ENCODE measurements at regions not wholly inside any gene's neighbourhood (a gene's known extent, or its start where the extent isn't known, plus 50 kb on each side); places are given as distances from the start of the nearest gene placed in this dataset.

DNA sequence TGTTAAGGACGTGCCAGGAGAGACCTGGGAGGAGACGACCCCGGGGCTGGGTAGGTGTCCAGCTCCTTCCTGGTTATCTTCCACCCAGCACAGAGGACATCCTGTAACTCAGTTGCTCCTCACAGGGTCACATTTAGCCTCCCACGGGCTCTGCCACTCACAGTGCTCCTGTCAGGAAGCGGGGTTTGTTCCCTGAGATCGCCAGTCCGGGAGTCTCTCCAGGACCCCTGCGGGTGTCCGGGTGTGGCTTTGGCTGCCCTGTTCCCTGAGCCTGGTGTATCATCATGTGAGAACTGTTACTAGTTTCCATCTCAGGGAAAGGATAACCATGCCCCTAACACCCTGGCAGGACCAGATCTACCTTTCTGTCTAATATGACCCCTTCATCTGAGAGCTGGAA is 158.2 kb upstream of the RUNX1 start:
- no peak overlapping the region for H3K27ac ChIP-seq (ENCODE audit: low read length)
- H3K9me3 ChIP-seq (ENCODE audit: control insufficient read depth in 2 of 2, low read length in 2 of 2): no peaks in the 10 kb centered on the region
- H3K36me3 ChIP-seq (ENCODE audit: control insufficient read depth in 2 of 2, insufficient read depth in 2 of 2, low read length in 2 of 2): no peaks in the 10 kb centered on the region
- H3K4me3 ChIP-seq (ENCODE audit: low read length in 2 of 2): no peak overlapping the region
- H3K27me3 ChIP-seq (ENCODE audit: control insufficient read depth in 1 of 2, insufficient read depth in 2 of 2, low read length in 2 of 2): no peaks in the 10 kb centered on the region
- peaks cover 24% of the 10 kb centered on the region for H3K4me1 ChIP-seq (ENCODE audit: control insufficient read depth, insufficient read depth, low read length)
- no peak overlapping the region for H3K9ac ChIP-seq (ENCODE audit: low read length in 2 of 2)

DNA sequence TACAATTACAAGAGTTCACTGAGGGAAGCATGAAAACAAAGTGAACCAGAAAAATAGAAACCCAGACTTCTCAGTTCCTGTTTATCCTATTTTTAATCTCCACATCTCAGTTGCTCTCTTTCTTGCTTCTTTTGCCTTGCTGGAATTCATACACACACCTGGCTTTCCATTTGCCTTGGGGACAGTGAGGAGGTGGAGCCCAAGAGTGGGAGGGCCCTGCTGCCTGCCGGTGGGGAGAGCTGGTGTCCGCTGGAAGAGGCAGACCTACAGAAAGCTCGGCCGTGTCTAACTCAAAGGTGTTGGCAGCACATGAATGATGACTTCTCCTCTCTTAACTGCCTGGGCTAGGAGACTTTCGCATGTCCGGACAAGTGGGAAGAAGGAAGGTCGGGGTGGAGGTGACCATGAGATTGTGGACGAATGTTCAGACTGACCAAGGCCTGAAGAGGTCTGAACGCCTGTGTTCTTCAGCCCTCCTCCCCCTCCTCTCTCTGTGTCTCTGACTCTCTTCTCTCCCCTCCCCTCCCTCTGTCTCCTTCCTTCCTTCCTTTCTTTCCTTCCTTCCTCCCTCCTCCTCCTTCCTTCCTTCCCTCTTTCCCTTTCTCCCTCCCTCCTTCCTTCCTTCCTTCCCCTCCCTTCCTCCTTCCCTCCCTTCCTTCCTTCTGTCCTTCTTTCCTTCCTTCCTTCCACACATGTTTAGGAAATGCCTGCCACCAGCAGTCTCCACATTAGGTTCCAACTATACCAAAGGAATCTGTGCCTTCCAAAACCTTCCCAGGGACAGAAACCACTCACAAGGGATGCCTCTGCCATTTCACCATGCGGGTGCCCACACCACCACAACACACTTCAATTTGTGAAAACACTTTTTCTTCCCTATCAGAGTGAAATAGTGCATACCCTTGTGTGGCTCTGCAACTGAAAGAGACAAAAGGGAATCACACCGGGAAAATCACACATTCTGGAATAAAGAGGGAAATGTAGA is 157.3 kb upstream of the RUNX1 start:
- no peak overlapping the region for H3K9ac ChIP-seq (ENCODE audit: low read length in 2 of 2)
- no peaks in the 10 kb centered on the region for H3K27me3 ChIP-seq (ENCODE audit: control insufficient read depth in 1 of 2, insufficient read depth in 2 of 2, low read length in 2 of 2)
- H3K4me1 ChIP-seq (ENCODE audit: control insufficient read depth, insufficient read depth, low read length): peaks cover 24% of the 10 kb centered on the region

DNA sequence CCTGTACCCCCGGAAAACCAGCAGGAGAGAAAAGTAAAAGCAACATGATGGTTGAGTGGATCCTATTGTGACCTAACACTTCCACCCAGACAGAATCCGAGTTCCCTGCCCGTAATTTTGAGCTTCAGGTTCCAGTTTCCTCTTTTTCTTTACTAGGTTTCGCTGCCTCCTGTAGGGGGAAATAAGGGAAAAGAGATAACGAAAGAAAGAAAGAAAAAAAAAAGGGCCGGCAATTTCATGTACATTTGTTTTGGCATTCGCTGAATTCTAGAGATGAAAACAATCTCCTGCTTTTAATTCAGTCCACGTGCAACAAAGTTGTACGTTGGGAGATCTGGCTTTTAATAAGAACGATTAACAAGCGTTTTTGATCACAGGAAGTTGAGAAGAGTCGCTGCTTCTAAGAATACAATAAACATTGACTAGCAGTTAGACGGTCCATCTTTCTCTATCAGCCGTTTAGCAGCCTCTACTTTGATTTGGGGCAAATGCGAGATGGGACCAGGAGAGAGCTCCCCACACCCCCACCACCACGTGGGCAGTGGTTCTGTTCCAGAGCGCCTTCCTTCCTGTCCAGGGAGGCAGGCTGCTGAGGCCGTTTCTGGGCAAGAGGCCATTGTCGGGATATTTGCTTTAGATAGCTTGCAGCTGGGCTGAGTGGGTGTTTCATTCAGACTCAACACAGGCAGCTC is 155.9 kb upstream of the RUNX1 start:
- Histone ChIP-seq H3K9ac (ENCODE audit: low read length in 2 of 2) (no peak overlapping the region), H3K27me3 (ENCODE audit: control insufficient read depth in 1 of 2, insufficient read depth in 2 of 2, low read length in 2 of 2) (no peaks in the 10 kb centered on the region), H3K27ac (ENCODE audit: low read length) (peak overlapping the region; percentile 41), H3K4me3 (ENCODE audit: low read length in 2 of 2) (peak overlapping the region in 1 of 2 donors; percentile 58), H3K36me3 (ENCODE audit: control insufficient read depth in 2 of 2, insufficient read depth in 2 of 2, low read length in 2 of 2) (no peaks in the 10 kb centered on the region), H3K4me1 (ENCODE audit: control insufficient read depth, insufficient read depth, low read length) (peaks cover 24% of the 10 kb centered on the region), H3K9me3 (ENCODE audit: control insufficient read depth in 2 of 2, low read length in 2 of 2) (no peaks in the 10 kb centered on the region)

More for the DNA sequence above, 157.3 kb upstream of the RUNX1 start:
- Histone ChIP-seq H3K4me3 (ENCODE audit: low read length in 2 of 2) (no peak overlapping the region), H3K27ac (ENCODE audit: low read length) (peak overlapping the region; percentile 41), H3K9me3 (ENCODE audit: control insufficient read depth in 2 of 2, low read length in 2 of 2) (no peaks in the 10 kb centered on the region), H3K36me3 (ENCODE audit: control insufficient read depth in 2 of 2, insufficient read depth in 2 of 2, low read length in 2 of 2) (no peaks in the 10 kb centered on the region)

DNA sequence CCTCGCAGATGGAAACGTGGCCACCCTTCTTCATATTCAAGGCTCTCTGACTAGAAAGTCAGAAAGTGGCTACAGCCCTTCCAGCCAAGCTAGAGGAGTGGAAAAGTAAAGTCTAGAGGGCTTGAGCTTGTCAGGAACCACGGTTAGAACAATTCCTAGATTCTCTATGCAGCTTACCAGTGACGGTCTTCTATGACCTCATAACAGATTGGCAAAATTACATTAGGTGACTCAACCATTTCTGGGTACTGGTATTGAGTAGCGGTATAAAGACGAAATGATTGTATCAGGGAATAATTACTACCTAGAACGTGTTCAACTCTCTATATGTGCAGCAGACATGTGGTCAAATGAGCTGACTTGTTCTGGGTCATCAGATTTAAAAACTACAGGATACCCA is 155.0 kb upstream of the RUNX1 start:
- H3K4me3 ChIP-seq (ENCODE audit: low read length in 2 of 2): peak overlapping the region in 1 of 2 donors; percentile 23
- no peaks in the 10 kb centered on the region for H3K9me3 ChIP-seq (ENCODE audit: control insufficient read depth in 2 of 2, low read length in 2 of 2)
- peaks cover 17% of the 10 kb centered on the region for H3K4me1 ChIP-seq (ENCODE audit: control insufficient read depth, insufficient read depth, low read length)
- H3K36me3 ChIP-seq (ENCODE audit: control insufficient read depth in 2 of 2, insufficient read depth in 2 of 2, low read length in 2 of 2): no peaks in the 10 kb centered on the region
- H3K9ac ChIP-seq (ENCODE audit: low read length in 2 of 2): no peak overlapping the region
- H3K27ac ChIP-seq (ENCODE audit: low read length): peak overlapping the region; percentile 2
- H3K27me3 ChIP-seq (ENCODE audit: control insufficient read depth in 1 of 2, insufficient read depth in 2 of 2, low read length in 2 of 2): no peaks in the 10 kb centered on the region

DNA sequence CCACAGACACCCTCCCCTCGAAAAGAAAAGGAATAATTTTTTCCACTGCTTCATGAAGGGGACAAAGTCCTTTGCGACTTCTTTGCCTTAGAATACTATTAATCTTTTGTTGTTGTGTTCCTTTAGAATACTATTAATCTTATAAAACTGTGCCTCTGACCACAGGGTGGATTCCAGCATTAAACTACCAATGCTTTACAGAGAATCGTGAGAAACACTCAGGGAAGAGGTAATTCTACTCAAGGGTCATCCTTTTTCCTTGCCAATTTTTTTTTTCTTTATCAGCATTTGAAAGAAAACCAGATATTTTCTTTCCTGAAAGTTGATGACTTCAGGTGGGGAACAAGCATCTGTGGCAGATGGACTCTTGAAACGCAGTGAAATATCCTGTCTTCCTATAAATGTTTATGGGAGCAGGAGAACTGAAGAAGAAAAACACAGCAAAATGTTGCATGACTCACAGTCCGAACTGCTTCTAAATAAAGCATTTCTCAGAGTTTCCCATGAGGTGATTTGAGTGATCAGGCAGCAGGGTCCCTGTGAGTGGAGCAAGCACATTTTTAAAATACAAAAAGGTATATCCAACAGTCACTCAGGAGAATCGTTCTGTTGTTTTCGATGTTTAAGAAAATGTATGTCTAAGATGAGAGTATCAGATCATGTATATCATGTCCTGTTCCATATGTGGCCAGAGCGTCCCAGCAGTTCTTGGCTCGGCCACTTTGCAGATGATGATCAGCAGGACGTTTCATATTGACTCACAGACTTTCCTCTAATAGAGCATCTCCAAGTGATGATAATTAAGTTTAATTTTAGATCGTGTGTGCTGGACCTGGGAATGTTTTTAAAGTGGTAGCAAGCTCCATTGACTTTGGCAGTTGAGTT is 154.2 kb upstream of the RUNX1 start:
- Histone ChIP-seq H3K27me3 (ENCODE audit: control insufficient read depth in 1 of 2, insufficient read depth in 2 of 2, low read length in 2 of 2) (no peaks in the 10 kb centered on the region), H3K4me3 (ENCODE audit: low read length in 2 of 2) (peak overlapping the region in 1 of 2 donors; percentile 23), H3K4me1 (ENCODE audit: control insufficient read depth, insufficient read depth, low read length) (peaks cover 11% of the 10 kb centered on the region), H3K9me3 (ENCODE audit: control insufficient read depth in 2 of 2, low read length in 2 of 2) (no peaks in the 10 kb centered on the region), H3K9ac (ENCODE audit: low read length in 2 of 2) (peak overlapping the region in 1 of 2 donors; percentile 4), H3K27ac (ENCODE audit: low read length) (peak overlapping the region; percentile 2), H3K36me3 (ENCODE audit: control insufficient read depth in 2 of 2, insufficient read depth in 2 of 2, low read length in 2 of 2) (no peaks in the 10 kb centered on the region)

DNA sequence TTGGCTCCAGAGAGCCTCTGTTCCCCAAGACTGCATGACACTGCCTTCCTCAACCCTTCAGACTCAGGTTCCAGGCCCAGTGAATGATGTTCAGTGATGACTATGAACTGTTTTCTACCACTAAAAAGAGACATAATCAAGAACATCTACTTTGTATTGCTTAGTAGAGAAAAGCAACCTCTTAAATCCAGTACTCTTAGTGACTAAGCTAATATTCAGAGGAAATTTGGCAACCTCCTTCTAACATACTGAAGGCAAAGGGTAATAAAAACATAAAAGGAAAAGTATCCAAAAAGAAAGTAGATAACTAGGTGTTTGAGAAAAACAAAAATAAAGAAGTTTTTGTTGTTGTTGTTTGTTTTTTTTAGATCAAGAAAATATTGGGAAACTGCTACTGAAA is 153.3 kb upstream of the RUNX1 start:
- Histone ChIP-seq H3K4me1 (ENCODE audit: control insufficient read depth, insufficient read depth, low read length) (peaks cover 9% of the 10 kb centered on the region), H3K9me3 (ENCODE audit: control insufficient read depth in 2 of 2, low read length in 2 of 2) (no peaks in the 10 kb centered on the region), H3K27me3 (ENCODE audit: control insufficient read depth in 1 of 2, insufficient read depth in 2 of 2, low read length in 2 of 2) (no peaks in the 10 kb centered on the region), H3K4me3 (ENCODE audit: low read length in 2 of 2) (no peak overlapping the region), H3K36me3 (ENCODE audit: control insufficient read depth in 2 of 2, insufficient read depth in 2 of 2, low read length in 2 of 2) (no peaks in the 10 kb centered on the region), H3K27ac (ENCODE audit: low read length) (no peak overlapping the region), H3K9ac (ENCODE audit: low read length in 2 of 2) (no peak overlapping the region)

DNA sequence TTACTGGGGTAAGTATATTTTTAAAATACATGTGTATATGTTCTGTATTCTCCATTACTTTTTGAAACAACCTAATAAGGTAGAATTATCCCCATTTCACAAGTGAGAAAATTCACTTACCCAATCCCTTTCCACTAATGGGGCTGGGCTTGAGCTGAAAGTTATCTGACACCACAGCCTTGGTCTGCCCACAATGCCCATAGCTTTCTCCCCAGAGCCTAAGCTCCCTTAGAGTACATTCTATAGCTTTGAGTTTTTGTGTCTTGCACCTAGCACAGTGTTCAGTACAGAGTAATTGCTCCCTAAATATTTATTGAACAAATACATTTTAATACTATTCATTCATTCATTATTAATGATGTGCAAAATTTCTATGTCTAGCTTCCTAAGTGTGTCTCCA is 152.7 kb upstream of the RUNX1 start:
- Histone ChIP-seq H3K4me3 (ENCODE audit: low read length in 2 of 2) (no peak overlapping the region), H3K4me1 (ENCODE audit: control insufficient read depth, insufficient read depth, low read length) (peaks cover 9% of the 10 kb centered on the region), H3K9ac (ENCODE audit: low read length in 2 of 2) (no peak overlapping the region), H3K9me3 (ENCODE audit: control insufficient read depth in 2 of 2, low read length in 2 of 2) (no peaks in the 10 kb centered on the region), H3K36me3 (ENCODE audit: control insufficient read depth in 2 of 2, insufficient read depth in 2 of 2, low read length in 2 of 2) (no peaks in the 10 kb centered on the region), H3K27me3 (ENCODE audit: control insufficient read depth in 1 of 2, insufficient read depth in 2 of 2, low read length in 2 of 2) (no peaks in the 10 kb centered on the region), H3K27ac (ENCODE audit: low read length) (no peak overlapping the region)

DNA sequence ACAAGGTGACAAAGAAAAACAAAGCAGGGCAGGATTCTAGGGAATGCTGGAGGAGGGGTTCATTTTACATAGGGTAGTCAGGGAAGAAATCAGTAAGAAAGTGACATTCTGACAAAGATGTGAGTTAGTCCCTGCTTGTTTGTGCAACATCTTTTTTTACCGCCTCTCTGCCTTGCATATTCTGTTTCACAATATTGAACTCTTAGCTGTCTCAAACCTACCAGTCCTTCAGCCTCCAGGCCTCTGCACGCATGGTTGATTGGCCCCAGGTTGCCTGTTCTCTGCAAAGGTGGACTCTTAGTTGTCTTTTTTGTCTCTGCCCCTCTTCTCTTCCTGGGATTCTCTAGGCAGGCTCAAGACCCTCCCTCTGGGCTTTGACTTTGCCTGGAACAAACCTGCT is 152.2 kb upstream of the RUNX1 start:
- no peak overlapping the region for H3K9ac ChIP-seq (ENCODE audit: low read length in 2 of 2)
- peaks cover 9% of the 10 kb centered on the region for H3K4me1 ChIP-seq (ENCODE audit: control insufficient read depth, insufficient read depth, low read length)
- H3K4me3 ChIP-seq (ENCODE audit: low read length in 2 of 2): no peak overlapping the region
- H3K27me3 ChIP-seq (ENCODE audit: control insufficient read depth in 1 of 2, insufficient read depth in 2 of 2, low read length in 2 of 2): no peaks in the 10 kb centered on the region
- H3K9me3 ChIP-seq (ENCODE audit: control insufficient read depth in 2 of 2, low read length in 2 of 2): no peaks in the 10 kb centered on the region
- no peak overlapping the region for H3K27ac ChIP-seq (ENCODE audit: low read length)
- H3K36me3 ChIP-seq (ENCODE audit: control insufficient read depth in 2 of 2, insufficient read depth in 2 of 2, low read length in 2 of 2): no peaks in the 10 kb centered on the region

DNA sequence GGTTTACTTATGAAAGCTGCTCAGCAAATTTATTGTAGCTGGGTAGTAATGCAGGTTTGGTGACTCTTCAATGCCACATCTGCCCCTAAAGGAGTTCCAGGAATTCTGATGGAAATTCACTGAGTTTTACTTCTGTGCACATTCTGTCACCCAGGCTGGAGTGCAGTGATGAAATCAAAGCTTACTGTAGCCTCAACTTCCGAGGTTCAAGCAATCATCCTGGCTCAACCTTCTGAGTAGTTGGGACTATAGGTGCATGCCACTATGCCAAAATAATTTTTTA is 150.6 kb upstream of the RUNX1 start:
- Histone ChIP-seq H3K9ac (ENCODE audit: low read length in 2 of 2) (no peak overlapping the region), H3K9me3 (ENCODE audit: control insufficient read depth in 2 of 2, low read length in 2 of 2) (no peaks in the 10 kb centered on the region), H3K4me1 (ENCODE audit: control insufficient read depth, insufficient read depth, low read length) (no peaks in the 10 kb centered on the region), H3K4me3 (ENCODE audit: low read length in 2 of 2) (no peak overlapping the region), H3K36me3 (ENCODE audit: control insufficient read depth in 2 of 2, insufficient read depth in 2 of 2, low read length in 2 of 2) (no peaks in the 10 kb centered on the region), H3K27me3 (ENCODE audit: control insufficient read depth in 1 of 2, insufficient read depth in 2 of 2, low read length in 2 of 2) (no peaks in the 10 kb centered on the region), H3K27ac (ENCODE audit: low read length) (no peak overlapping the region)

DNA sequence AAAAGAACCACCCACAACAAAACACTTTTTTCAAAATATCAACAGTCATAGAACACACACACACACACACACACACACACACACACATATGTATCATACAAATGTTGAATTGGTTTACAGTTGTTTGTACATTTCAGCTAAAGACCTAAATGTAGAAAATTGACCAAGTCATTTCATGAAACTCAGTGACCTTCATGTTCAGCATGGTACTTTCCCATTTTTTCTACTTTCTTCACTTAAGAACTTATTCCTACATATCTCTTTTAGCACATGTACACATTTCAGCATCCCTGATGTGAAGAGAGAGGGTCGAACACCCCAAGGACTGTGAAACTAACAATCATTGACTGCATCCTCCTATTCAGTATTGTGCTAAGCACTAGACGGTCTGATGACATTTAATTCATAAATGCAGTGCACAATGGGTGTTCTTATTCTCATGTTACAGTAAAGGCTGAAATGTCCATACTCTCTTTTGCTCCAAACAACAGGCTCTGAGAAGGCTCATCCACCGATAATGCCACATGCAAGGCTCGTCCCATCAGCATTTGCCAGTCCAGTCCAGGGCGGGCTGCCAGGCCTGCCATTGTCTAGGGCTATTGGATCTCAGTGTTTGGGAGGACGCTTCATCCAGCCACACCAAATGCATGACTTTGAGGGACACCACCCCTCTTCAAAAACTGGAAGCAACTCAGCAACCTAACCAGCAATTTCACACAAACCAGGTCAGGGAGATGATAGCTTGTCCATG is 150.1 kb upstream of the RUNX1 start:
- Histone ChIP-seq H3K4me3 (ENCODE audit: low read length in 2 of 2) (no peak overlapping the region), H3K9me3 (ENCODE audit: control insufficient read depth in 2 of 2, low read length in 2 of 2) (no peaks in the 10 kb centered on the region), H3K27me3 (ENCODE audit: control insufficient read depth in 1 of 2, insufficient read depth in 2 of 2, low read length in 2 of 2) (no peaks in the 10 kb centered on the region), H3K36me3 (ENCODE audit: control insufficient read depth in 2 of 2, insufficient read depth in 2 of 2, low read length in 2 of 2) (no peaks in the 10 kb centered on the region), H3K27ac (ENCODE audit: low read length) (no peak overlapping the region), H3K4me1 (ENCODE audit: control insufficient read depth, insufficient read depth, low read length) (no peaks in the 10 kb centered on the region), H3K9ac (ENCODE audit: low read length in 2 of 2) (no peak overlapping the region)
